HG02642 (cell line): ENCODE measurements at regions not wholly inside any gene's neighbourhood (a gene's known extent, or its start where the extent isn't known, plus 50 kb on each side); places are given as distances from the start of the nearest gene placed in this dataset.

Experiments
- ATAC-seq: cut with Tn5 transposase; IDR thresholded peaks from one replicate; pipeline ENCODE4 v1.9.1; 2021; ENCODE audit warnings: mild to moderate bottlenecking; ENCODE audit not compliant: unreplicated experiment, poor library complexity

GRCh38 chr4:177568931-177569330 lies 126.7 kb upstream of the AGA start:
- ATAC-seq, result no peak

- no peak for ATAC-seq
These were observed 127.2 kb upstream of the AGA start for GRCh38 chr4:177569434-177569833.

GRCh38 chr4:177573507-177573906 lies 131.3 kb upstream of the AGA start:
- ATAC-seq, result no peak

GRCh38 chr4:177574446-177574845 lies 132.2 kb upstream of the AGA start:
- no peak for ATAC-seq

GRCh38 chr4:177579649-177580048 lies 137.4 kb upstream of the AGA start:
- no peak for ATAC-seq

GRCh38 chr4:177582992-177583391 lies 140.8 kb upstream of the AGA start:
- ATAC-seq, result no peak

- no peak for ATAC-seq
These were observed 145.8 kb upstream of the AGA start for GRCh38 chr4:177587989-177588388.

GRCh38 chr4:177595386-177595785 lies 153.1 kb upstream of the AGA start:
- ATAC-seq, result no peak

- no peak for ATAC-seq
These were observed 153.8 kb upstream of the AGA start for GRCh38 chr4:177596035-177596434.

- ATAC-seq, result no peak
These were observed 154.8 kb upstream of the AGA start for GRCh38 chr4:177596991-177597390.

GRCh38 chr4:177605252-177605651 lies 163.0 kb upstream of the AGA start:
- no peak for ATAC-seq

- no peak for ATAC-seq
These were observed 164.9 kb upstream of the AGA start for GRCh38 chr4:177607111-177607573.

GRCh38 chr4:177611974-177612664 lies 169.9 kb upstream of the AGA start:
- no peak for ATAC-seq

GRCh38 chr4:177612684-177613083 lies 170.4 kb upstream of the AGA start:
- no peak for ATAC-seq

GRCh38 chr4:177632481-177632880 lies 190.2 kb upstream of the AGA start:
- ATAC-seq, result no peak

GRCh38 chr4:177638871-177639270 lies 196.6 kb upstream of the AGA start:
- ATAC-seq, result no peak

- no peak for ATAC-seq
These were observed 198.6 kb upstream of the AGA start for GRCh38 chr4:177640864-177641263.

GRCh38 chr4:177660223-177660622 lies 218.0 kb upstream of the AGA start:
- ATAC-seq, result no peak

- no peak for ATAC-seq
These were observed 225.4 kb upstream of the AGA start for GRCh38 chr4:177667687-177668086.

- ATAC-seq, result no peak
These were observed 229.2 kb upstream of the AGA start for GRCh38 chr4:177671387-177671786.

GRCh38 chr4:177671845-177672244 lies 229.6 kb upstream of the AGA start:
- ATAC-seq, result no peak

GRCh38 chr4:177673985-177674489 lies 231.8 kb upstream of the AGA start:
- ATAC-seq, result no peak
